GM12892 (cell line): ENCODE measurements at regions not wholly inside any gene's neighbourhood (a gene's known extent, or its start where the extent isn't known, plus 50 kb on each side); places are given as distances from the start of the nearest gene placed in this dataset.

Source experiments
- POLR2A ChIP-seq: IDR thresholded peaks from 2 replicates; pipeline ENCODE4 v1.6.1; 2011; ENCODE audit warnings: low read depth, low read length, control low read depth
- POLR2AphosphoS5 ChIP-seq: IDR thresholded peaks from 2 replicates; pipeline ENCODE4 v1.6.1; 2011; ENCODE audit warnings: low read depth, low read length, control low read depth
- TAF1 ChIP-seq: IDR thresholded peaks from 2 replicates; pipeline ENCODE4 v1.6.1; 2011; ENCODE audit warnings: low read depth, mild to moderate bottlenecking, control low read depth, low read length, borderline replicate concordance

DNA sequence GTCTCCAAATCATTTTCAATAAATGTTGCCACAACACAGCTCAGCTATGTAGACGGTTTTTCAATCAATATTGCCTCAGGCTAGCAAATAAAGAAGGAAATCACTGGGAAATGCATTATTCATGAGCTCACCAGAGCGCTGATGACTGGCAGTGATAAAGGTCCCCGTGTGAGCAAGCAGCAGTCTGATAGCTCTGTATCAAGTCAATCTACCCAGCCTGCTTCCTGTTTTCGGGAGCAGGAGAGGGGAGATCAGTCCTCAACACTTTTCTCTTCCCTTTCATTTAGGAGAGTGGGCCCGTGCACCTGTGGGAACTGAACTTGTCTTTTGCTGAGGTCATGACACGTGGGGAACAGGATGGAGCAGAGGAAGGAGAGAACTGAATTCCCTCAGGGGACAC, 253.9 kb upstream of the SIX2 start:
- TF ChIP-seq POLR2A: no peak
- TF ChIP-seq POLR2AphosphoS5: no peak
- TF ChIP-seq TAF1: no peak
